ENCODE measurements at regions not wholly inside any gene's neighbourhood (a gene's known extent, or its start where the extent isn't known, plus 50 kb on each side); places are given as distances from the start of the nearest gene placed in this dataset.

DNA sequence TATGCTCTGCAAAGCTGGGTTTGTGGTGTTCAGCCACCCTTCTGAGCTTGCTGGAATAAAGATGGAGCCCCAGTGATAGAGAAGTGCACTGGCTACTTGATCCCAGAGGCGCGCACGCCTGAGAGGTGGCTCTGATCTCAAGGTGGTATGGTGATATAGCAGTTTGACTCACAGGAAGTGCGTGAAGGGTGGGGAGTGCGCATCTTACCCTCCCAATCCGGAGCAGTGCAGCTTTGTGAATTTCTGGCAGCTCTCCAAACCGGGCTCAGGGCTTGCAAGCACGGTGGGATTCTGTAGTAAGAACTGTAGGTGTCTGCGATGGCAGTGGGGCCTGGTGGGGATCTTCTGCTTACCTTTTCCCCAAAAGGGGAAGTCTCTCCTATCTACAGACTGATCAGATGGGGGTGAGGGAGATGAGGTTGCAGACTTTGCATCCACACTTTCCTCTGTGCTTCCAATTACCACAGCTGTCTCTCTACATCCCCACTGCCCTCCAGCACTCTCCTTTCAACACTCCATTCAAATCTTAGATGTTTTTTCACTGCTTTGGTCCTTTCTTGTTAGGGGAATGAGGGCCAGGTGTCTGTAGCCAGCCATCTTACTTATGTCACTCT lies 197.4 kb upstream of the SLC38A2 start:
- no peak for DNase-seq

DNA sequence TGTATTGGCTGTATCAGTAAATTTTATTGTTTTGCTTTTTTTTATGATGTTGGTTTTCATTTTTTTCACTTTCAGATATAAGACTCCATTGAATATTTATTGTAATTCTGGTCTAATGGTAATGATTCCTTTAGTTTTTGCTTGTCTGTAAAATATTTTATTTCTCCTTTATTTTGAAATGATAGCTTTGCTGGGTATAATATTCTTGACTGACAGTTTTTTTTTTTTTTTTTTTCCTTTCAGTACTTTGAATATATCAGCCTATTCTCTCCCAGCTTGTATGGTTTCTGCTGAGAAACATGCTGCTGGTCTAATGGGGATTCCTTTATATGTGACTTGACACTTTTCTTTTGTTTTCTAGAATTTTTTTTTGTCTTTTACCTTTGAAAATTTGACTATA lies 195.1 kb upstream of the SLC38A2 start:
- no peak for DNase-seq

DNA sequence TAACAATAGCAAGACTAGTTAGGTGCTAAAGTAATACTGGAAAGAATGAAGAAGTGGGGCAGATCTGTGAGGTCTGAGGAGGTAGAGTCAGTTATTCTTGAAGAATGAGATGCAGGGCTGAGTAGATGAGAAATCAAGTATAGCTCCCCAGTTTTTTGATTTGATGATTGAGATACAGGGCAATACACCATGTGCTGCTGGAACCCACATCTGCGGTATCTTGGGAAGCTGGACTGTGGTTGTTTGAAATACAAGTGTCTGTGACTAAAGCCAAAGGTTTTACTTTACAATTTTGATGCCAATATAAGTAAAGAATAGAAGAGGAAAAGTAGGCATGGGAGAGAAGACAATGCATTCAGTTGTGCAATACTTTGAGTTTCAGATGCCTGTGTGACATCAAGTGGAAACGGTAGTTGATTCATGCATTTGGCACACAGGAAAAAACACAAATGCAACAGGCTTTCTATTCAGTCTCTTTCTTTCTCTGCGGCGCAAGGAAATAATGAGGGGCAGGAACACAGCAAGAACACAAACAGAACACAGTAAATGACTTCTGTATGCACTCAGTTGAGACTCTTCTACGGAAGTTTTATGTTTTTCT lies 190.2 kb upstream of the SLC38A2 start:
- DNase-seq, result peak; percentile 81

DNA sequence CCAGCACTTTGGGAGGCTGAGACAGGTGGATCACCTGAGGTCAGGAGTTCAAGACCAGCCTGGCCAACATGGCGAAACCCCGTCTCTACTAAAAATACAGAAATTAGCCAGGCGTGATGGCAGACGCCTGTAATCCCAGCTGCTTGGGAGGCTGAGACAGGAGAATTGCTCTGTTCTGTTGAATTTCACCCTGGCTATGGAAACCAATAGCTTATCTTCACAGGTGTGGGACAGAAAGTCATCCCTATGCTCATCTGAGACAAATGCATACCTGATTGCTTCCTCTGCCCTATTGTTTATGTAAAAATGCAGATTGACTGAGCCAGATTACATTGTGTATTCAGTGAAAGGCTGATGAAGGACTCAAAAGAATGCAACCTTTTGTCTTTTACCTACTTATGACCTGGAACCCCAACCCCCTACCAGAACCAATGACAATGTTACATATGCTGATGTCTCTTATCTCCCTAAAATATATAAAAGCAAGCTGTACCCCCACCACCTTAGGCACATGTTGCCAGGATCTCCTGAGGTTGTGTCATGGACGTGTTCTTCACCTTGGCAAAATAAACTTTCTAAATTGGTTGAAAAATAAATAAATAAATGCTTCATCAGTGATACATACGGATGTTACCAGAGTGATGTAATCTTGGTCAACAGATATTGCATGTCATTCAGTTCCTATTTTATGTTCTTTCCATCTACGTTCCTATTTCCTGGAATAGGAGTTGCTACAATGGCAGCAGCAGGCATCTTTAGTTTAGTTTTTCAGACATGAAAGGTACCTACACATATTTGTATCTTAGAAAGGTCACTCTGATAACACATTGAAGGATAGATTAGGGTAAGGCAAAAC lies 189.4 kb upstream of the SLC38A2 start:
- peak; percentile 29 for DNase-seq

DNA sequence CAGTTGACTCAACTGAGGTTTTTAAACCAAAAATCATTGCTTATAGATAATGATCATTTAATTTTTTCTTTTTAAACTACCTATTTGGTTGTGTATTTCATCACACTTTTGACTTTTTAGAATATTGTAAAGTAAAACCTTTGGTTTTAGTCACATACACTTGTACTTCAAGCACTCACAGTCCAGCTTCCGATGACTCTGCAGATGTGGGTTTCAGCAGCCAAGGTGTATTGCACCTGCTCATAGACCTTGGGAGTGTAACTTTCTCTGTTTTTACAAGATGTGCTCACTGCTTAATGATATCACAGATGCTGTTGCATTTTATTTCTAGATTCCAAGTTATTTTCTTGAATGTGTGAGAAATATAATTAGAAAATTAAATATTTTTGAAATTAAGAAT lies 188.3 kb upstream of the SLC38A2 start:
- no peak for DNase-seq

DNA sequence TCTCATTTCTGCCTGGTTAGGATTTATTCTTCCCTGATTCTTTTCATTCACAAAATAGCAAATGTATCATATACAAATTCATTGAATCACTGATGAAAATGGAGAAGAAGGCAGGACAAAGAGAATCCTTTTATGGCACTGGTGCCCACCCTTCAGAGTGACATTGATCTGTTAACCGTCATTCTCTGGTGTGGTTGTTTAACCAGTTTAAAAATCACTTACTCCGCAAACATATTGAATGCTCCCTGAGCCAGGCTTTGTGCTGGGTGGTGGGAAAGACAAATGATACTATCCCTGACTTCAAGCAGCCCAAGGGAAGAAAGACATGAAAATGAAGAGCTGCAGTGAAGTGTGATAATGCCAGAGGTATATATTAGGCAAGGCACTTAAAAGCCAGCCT lies 187.5 kb upstream of the SLC38A2 start:
- DNase-seq, result no peak

DNA sequence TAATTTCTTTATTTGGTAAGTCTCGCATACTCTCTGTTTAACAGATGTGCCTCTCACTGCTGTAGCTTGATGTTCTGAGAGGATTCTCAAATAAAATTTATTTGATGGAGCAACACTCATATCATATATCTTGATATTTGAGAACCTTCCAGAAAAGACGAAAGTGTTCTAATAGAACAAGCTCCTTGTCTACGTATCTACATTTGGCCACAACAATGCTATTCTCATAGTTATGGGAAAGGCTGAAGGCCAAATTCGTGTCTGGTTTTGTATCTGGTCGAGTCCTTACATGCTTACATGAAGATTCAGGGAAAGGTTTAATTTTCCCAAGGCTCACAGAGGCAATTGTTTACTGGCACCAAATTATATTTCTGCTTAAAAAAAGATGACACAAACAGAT lies 186.7 kb upstream of the SLC38A2 start:
- DNase-seq, result peak; percentile 90

DNA sequence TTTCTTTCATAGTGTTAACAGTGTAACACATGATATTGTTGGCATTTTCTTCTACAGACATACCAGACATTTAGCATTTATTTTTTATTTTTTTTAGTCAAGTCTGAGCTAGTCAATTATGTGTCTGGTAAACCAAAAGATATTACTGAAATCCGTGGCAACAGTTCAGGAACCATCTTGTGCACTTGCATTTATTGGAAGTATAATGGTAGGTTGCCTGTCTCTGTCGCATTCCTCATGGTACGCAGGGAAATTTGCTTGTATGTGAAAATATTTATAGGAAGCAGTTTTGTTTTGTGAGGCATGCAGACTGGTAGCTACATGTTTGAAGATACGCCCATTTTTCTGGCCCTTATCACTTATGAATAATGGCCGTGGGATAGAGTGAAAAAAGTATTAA lies 186.1 kb upstream of the SLC38A2 start:
- DNase-seq, result peak; percentile 56

DNA sequence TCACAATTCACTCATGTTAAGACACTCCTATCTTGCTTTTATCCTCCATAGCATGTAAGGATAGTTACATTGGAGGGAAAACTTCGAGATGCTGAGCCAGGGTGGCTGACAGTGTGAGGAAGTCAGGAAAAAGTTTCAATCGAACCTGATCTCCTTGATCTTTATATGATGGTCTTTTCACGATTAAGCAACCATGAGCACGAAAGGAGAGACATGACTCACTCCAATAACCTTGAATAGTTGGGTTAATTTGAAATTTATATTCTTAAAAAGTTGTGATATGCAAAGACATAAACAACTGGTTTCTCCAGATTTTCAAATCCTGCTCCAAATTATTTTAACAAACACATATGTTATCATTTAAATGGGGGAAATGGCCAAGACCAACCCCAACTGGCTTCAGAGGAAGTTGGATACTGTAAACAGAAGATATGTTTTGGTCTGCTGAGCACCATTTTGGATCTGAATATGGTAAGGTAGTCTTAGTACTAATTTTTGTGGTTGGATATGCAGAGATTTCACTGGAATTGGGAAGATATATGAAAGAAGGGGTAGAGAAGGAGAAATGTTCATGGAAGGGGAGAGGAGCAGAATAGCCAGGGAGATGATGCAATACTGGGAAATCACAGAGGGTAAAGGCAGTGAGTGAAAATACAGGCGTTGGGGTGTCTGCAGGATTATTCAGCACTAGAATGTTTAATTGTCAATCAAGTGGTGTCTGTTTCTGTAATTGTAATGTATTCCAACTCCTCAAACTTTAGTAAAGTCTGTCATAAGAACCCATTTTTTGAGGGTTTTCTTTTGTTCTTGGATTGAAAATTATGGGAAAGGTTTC lies 185.2 kb upstream of the SLC38A2 start:
- peak; percentile 70 for DNase-seq

DNA sequence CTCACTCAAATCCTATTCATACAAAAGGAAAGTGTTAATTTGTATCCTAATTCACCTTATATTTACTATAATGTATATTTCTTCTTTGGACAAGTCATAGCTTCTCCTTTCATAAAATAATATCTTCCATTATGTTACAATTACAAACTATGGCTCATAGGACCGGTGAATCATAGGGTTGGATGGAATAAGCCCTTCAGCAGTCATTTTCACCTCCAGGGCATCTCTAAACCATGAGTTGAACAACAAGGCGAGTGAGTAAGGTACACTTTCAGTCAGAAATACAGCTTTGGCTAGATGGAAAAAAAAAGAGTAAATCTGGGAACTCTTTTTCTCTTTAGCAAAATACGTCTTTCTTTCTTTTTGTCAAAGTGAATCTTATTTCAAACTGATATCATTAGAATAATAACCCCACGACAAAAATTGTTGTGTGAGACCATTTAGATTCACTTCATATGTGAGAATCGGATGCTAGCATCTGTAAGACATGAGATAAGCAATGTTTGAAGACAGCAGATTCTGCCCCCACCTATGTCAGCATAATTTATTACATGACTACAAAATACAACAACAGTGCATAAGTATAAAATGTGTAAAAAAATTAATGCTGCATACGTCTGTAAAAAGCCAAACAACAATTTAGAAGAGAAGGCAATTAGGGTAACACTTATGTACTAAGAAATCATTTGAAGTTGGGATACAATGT lies 184.4 kb upstream of the SLC38A2 start:
- peak; percentile 82 for DNase-seq

DNA sequence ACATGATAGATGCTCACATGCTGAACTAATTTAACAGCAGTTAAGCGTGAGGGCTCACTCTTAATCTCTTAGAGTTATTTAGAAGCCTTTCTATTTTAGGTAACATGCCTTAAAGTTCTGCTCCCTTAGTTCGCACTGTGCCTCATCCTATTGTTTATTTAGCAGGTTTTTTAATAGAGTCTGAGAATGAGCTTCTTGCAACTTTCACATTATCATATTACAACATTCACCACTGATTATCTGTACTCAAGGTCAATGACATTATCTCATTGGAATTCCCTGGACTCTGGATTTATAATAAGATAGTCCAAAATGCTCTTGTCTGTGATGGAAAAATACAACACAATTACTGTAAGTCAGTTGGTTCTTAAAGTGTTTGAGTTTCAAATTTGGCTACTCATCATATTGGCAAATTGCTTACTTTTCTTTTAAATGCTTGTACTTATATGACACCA lies 183.6 kb upstream of the SLC38A2 start:
- DNase-seq, result peak; percentile 95

DNA sequence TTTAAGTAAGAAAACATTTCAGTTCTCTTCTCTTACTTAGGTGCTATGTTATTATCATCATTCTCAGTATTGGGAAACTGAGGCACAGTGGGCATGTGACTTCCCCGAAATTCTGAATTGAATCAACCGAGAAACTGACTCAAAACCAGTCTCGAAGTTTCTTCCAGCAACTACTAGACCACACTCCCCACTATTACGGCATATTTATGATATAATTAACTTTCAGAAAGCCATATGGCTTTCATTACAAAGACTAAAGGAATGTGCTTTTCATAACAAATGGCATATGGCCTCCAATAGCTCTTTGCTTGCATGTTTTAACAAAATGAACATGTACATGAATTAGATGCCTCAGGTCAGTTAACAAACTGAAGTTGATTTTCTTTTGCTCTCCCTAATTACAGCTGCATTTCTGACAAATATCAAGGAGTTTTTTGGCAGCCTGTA lies 182.9 kb upstream of the SLC38A2 start:
- peak; percentile 92 for DNase-seq

DNA sequence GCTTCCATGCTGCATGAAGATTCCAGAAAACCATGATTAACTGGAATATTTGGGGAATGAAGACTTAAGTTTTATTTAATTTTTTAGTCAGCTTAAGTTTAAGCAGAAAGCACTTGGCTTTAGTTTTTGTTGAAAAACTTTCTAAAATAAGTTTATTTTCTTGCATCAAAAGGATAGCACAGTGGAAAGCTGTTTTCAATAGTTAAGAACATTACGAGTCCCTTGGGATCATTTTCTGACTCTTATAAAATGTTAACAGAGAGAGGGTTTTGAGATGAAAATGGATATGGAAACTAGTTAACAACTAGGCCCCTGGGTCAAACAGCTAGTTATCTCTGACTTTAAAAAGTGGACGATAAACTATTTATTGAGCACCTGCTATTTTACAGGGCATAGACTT lies 181.9 kb upstream of the SLC38A2 start:
- DNase-seq, result peak; percentile 46

DNA sequence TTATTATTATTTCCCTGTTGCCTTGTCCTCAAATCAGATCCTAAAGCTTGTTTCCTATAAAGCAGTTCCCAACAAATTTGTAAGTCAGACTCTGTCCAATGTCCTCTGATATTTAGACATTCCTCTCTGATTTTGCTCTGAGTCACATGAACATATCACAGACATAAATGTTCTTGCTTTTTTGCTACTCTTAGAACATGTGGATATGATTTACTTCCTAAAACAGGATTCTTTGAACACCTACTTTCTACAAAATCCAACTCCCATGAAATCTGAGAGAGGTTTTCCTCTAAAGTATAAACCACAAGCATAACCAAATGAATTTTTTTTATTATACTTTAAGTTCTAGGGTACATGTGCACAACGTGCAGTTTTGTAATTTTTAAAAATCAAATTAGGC lies 181.3 kb upstream of the SLC38A2 start:
- DNase-seq, result peak; percentile 87

DNA sequence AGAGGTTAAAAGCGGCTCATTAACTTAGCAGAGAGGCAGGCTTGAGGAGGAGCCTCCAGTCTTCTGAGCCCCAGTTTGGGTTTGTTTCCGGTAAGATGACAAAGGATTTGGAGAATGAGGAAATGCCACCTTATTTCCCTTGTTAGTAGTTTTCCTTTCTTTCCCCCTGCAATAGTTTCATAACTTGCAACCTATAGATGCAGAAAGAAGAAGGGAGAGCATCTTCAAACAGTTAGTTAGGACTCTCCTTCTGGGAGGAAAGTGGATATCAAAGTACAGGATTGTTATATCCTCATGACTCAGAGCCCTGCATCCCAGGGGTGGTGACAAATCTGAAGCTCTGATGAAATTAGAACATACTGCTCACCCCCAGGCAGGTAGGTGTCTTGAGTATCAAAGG lies 180.7 kb upstream of the SLC38A2 start:
- peak; percentile 70 for DNase-seq

DNA sequence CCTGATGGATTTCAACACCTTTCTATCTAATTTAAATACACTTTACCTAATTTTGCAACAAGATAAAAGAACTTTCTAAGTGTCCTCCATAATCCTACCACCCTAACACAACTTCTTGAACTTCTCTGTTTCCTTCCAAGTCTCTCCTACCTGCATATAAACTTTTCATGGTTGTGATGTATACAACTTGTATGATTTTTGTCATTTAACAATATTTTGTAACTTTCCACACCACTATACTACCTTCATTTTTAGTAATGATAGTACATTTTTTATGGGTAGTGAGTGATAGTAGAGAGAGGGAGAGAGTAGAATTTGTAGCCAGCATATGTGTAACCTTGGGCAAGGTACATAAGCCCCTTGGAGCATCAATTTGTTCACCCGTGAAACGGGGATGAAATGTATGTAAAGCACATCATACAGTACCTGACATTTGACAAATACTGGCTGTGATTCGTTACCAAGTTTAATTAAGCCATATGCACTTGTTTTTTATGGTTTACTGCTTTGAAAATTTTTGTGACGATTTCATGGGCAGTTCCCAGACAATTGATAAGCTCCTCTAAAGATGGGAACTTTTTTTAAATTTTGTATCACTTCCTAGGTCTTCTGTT lies 177.8 kb upstream of the SLC38A2 start:
- no peak for DNase-seq

DNA sequence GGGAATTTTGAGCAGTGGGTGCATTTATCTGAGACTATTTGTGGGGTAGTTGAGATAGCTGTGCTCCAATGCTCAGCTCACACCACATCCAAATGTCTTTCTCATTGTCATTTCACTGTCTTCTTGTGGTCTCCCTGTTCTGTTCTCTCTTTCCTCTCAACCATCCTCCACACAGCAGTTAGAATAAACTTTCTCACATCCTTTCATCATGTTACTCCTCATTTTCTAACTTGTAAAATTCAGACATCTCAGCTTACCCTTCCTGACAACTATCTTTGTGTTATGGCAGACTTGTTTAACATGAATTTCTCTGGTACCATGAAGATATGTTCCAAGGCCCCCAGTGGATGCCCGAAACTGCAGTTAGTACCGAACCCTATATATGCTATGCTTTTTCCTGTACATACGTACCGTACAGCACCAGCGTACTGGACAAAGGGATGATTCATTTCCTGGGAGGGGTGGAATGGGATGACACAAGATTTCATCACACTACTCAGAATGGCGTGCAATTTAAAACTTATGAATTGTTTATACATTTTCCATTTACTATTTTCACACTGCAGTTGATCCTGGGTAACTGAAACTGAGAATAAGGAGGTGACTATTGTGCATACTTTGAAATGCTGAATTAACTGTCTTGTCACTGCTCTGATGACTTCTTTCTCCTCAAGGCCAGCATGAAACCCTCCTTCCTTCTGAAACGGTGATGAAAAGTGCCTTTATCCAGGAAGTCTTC lies 177.1 kb upstream of the SLC38A2 start:
- peak; percentile 95 for DNase-seq

DNA sequence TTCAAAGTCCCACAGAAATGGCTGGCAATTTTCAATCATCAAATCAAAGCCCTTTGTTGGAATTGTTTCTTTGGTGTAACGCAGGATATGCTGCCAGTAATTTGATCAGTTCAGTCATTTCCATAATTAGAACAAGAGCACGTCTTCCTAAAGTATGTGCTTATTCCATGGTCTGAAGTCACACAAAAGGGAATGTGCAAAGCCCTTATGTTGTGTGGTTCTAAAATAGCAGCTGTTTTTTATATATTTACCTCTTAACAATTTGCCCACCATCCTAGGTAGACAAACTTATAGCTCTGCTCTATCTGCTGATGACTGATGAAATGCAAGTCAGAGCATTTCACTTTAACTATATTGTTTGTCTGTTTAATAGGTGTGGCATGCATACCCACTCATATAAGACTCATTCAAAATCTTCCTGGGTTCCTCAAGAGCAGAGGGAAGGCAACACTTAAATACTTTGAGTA lies 176.1 kb upstream of the SLC38A2 start:
- peak; percentile 86 for DNase-seq

DNA sequence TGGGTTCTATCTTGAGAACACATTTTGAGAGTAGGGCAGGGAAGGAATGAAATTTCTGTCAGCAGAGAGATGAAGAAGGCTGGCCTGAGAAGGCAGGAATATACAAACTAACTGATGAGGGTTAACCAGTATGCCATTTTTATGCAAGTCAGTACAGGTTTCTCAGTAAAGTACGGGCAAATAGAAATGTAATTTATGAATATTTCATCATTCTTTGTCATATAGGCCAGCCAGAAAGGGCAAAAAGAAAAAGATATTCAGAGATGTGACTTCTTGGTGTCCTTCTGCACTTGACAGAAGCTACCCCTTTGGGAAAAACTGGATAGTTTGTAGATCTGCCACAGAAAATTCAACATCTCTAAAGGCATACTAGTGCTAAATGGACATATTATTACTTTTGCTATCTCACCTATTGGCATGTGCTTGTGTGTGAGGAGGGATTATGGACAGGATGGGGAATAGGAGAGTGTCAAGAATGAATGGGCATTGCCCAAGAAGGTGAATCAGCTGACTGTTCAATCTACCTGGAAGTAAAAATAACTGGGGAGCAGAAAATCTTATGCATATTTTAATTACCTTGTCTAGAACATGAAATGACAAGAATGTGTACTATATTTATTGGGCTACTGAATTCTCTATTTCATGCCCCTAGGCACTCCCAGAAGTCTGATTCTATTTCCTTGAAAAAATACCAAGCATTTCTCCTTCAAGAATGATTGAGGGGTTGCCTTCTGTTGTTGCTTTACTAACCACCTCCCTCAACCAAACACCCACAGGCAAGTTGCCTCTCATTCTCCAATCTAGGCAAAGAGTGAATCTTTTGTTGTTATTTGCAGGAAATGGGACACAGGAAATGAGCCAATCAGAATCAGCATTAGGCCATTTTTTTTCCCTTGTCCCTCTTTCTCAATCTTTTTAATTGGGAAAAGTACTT lies 175.1 kb upstream of the SLC38A2 start:
- DNase-seq, result peak; percentile 58
